Activated CD4-positive, CD25-positive, alpha-beta regulatory T cell treated with anti-CD3 and anti-CD28 coated beads, Interleukin-2, amount 50 U/mL, for 16 hours (primary cell): ENCODE measurements at regions not wholly inside any gene's neighbourhood (a gene's known extent, or its start where the extent isn't known, plus 50 kb on each side); places are given as distances from the start of the nearest gene placed in this dataset.

ENCODE experiments used
- DNase-seq: peaks from one replicate; pipeline ENCODE4 v3.0.0-alpha.2; 2020; ENCODE audit warnings: low read depth, low spot score

DNA sequence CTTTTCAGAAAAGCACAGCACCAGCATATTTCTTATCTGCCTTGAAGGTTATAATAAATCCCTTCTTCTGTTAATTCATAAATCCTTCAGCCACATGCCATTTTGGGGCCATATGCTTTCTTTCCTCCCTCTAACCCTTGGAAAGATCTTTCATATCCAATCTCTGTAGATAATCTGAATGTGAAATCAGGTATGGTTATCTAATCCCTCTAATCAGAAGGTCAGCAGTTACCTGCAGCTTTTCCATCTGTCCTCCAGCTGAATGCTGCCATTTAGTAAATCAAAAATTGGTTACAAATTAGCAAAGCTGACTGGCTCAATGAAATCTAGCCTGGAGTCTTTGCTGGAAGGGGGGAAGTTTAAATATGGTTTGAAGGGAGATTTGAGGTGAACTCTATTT lies 230.5 kb downstream of the PIK3C3 start:
- DNase-seq: no peak

DNA sequence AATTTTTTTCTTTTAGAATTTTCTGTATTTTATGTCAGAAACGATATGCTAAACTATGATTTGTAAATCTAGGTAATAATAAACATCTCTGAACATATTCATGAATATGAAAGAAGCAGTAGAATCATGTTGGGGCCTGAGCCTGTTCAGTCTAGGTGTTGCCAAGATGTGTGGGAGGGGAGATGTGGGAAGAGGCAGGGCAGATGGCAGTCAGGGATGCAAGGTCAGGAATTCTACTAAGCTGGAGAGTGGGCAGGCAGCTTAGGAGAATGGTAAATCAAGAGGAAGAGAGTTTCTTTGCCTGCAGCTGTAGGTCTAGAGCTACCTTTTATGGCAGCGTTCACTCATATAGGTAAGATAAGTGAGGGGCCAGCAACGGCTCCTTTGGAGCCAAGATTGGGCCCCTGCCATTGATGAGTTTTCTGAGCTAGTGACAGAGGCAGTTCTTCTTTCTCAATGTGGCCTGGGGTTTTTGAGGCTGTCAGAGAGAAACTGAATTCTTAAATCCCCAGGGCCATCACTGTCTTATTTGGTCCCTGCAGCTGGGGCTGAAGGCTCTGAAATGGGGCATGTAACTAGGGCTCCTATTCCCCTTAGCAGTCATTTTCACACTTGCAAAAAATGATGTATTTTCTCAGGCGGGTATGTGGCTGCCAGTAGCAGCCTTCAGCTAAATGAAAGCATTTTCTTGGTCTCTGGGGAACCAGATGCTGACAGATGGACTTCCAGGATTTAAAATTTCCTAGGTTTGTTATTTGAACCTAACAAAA lies 232.8 kb downstream of the PIK3C3 start:
- DNase-seq: no peak

DNA sequence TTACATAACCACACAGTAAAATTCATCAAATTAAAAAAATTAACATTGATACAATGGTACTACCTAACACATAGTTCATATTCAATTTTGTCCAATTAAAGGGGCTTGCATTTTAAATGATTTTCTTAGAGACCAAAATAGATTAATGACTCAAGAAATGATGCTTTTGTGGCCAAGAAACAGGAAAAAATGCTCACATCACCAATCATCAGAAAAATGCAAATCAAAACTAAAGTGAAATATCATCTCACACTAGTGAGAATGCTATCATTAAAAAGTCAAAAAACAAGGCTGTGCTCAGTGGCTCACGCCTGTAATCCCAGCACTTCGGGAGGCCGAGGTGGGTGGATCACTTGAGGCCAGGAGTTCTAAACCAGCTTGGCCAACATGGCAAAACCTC lies 235.6 kb downstream of the PIK3C3 start:
- no peak for DNase-seq

DNA sequence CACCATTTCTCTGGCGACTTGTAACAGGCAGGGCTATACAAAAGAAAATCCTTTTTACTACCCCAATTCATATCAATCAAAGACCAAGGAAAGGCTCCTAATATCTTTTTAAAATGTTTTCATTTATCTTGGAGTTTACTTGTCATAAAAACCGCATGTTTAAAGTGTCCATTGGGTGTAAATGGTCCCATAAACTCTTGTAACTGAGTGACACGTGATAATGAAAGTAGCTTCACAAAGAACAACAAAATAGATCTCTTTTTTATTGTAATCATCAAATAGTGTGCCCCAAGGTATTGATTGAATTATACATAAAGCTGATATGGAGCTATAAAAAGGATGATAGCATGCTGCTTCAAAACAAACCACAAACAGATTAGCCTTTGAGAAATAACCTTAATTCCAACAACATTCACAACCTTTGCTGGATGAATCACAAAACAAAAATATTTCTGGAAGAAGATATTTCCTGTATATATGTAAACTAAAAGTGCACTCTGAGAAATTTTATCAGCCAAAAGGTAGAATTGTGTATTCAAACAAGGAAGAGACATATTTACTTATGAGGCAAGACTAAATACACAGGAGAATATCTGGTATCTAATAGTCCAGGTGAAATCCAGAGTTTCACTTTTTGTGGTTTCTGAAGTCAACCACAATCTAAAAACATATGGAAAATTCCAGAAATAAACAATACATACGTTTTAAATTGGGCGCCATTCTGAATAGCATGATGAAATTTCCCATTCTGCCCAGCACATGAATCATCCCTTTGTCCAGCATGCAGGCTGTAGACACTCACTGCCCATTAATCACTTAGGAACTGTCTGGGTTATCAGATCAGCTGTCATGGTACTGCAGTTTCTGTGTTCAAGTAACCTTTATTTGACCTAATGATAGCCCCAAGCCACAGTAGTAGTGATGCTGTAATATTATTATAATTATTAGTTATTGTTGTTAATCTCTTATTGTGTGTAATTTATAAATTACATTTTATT lies 237.5 kb downstream of the PIK3C3 start:
- DNase-seq: no peak

DNA sequence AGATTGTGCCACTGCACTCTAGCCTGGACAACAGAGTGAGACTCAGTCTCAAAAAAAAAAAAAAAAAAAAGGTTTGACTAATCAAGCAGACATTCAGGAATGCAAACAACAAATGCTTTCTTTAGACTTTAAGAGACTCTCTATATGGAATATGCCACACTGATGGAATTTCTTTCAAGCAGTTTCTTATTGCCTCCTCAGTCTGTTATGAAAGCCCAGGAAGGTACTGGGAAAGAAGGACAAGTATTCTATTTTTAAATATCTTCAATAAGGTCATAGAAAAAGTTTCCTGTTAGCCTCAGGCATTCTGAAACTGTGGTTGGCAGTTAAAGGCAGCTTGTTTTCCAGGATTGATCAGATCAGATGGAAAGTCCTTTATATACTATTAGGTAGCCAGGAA lies 241.6 kb downstream of the PIK3C3 start:
- no peak for DNase-seq

DNA sequence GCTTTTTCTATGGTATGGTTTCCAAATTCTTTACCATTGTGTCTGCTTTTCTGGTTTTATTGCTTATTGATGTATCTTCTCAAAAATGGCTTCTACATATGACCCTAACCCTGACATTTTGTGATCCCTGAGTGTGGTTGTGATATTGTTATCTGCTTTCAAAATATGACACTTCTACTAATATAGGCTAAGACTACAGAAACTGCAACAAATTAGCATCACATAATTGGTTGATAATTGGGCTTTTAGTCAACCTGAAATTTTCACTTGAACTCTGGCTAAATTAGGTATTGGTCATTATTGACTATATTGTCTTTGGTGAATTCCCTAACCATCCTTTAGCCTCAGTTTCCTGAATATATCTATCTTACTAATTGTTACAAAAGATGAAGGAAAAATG lies 246.1 kb downstream of the PIK3C3 start:
- DNase-seq: no peak

DNA sequence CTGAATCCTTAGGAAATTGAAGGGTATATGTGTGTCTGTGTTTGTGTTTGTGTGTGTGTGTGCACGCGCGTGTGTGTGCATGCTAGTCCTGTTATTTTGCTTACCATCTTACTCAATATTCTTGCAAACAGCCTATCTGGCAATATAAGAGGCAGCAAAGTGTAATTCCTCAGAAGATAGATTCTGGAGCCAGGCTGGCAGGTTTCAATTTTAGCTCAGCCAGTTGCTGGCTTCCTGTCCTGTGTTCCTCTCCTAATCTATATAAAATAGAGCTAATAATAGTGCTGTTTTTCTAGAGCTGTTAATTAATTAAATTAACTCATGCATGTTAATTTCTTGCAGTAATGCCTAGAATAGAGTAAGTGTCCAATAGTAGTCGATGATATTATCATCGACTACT lies 256.2 kb downstream of the PIK3C3 start:
- DNase-seq: no peak

DNA sequence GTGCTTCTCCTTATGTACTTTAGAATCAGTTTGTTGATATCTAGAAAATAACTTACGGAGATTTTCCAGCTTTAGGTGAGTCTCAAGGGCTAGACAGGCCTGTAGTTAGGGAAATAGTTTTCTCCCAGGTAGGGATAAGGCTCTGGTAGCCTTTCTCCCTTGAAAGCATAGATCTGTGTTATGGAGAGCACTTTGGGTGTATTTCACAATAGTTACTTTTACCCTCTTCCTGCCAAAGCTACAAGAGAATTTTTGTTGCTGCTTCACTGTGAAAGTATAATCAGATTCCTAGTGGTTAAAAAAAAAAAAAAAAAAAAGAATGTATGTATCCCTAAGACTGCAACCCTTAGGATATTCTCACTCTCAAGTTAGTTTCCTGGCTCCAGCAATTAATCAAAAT lies 267.5 kb downstream of the PIK3C3 start:
- no peak for DNase-seq

DNA sequence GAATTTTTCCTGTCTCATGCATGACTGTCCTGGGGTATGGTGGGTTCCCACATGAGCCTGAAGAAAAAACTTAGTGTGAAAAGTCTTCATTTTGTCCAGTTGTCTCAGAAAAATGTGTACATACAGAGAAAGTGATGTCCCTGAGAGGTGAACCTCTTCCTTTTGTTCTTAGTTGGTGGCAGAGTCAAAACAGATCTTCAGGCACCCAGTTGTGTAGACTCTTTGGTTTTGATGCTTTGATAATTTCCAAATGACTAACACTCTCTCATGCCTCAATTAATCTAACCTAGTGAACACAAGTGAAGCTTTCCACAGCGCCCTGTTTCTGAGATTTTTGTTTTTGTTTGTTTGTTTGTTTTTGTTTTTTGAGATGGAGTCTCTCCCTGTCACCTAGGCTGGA lies 273.5 kb downstream of the PIK3C3 start:
- DNase-seq: no peak

DNA sequence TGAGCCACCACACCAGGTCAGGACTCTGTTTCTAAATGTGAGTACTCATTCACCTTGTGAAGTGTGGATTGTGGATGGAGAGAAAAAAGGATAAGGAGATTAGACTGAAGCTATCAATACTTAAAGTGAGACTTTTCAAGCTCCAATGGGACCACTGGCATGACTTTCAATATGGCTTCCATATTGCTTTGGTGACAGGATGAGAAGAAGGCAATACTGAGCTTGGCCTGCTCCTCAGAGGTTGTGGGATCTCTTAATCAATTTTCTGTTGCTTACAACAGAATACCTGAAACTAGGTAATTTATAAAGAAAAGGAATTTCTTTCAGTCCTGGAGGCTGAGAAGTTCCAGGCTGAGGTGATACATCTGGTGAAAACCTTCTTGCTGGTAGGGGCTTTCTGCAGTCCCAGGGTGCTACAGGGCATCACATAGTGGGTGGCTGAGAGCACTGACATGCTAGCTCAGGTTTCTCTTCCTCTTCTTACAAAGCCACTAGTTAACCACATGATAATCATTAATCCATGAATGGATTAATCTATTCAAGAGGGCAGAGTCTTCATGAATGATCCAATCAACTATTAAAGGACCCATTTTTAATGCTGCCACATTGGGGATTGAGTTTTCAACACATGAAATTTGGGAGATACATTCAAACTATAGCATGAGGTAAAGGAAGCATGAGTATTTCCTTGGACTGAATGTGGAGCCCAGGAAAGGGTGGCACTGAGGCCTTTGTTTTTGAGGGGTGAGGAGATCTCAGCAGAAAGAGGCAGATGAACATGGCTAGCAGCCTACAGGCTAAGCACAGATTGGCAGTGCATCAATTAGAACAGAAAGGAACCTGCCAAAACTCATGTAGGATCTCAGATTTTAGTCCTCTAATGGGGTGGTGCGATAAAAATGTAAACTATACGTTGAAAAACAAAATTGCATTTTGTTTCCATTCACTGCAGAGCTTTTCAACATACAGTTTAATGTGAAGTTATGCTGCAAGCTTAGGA lies 274.5 kb downstream of the PIK3C3 start:
- DNase-seq: no peak

DNA sequence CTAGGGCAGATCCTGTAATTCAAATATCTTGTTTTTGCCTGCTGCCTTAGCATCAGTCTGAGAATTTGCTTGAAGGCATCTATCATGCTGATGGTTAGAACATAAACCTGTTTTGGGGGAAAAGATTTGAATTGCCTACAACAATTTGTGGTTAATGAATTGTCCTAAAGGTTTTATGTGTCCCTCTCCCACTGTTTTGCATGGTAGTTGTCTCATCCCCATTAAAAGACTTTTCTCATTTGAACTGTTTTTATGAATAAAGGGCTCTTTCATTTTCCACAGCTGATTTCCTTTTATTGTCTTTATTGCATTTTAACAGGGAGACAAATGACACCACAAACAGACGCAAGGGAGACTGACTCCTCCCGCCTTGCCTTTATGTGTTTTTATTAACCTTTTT lies 275.6 kb downstream of the PIK3C3 start:
- no peak for DNase-seq

DNA sequence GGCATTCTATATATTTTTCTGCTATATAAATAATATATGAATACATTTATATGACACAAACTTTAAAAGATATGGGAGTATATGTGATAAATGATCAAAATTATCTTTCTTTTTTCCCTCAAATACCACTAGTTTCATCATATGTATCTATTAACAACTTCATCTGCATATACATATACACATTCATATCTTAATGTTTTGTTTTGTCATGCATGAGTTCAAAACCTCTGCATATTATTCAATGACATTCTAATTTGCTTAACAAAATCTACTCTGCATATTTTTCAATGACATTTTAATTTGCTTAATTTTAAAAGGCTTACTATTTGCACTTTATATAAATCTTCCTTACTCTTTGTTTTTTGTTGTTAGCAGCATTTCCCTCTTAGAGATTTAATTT lies 276.2 kb downstream of the PIK3C3 start:
- no peak for DNase-seq

DNA sequence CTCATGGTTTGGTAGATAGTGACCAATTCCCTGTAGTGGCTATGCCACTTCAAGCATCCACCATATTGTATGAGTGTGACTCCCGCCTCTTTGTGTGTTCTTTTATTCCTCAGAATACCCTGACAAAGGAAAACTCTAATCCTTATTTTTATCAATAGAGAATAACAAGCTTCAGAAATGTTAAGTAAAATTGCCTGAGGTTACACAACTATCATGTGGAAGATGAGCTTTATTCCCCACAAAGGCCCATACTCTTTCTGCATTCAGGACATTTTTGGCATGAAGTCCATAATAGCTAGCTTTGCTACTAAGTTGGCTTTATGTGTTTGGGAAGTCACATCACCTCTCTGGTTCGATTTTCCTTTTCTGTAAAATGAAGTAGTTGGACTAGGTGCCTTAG lies 276.8 kb downstream of the PIK3C3 start:
- DNase-seq: no peak

DNA sequence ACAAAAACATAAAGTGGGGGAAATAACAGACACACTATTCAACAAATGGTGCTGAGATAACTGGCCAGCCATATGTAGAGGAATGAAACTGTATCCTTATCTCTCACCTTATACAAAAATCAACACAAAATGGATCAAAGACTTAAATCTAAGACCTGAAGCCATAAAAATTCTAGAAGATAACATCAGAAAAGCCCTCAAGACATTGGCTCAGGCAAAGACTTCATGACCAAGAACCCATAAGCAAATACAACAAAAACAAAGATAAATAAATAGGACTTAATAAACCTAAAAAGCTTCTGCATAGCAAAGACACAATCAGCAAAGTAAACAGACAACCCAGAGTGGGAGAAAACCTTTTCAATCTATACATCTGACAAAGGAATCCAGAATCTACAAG lies 278.9 kb downstream of the PIK3C3 start:
- DNase-seq: no peak

DNA sequence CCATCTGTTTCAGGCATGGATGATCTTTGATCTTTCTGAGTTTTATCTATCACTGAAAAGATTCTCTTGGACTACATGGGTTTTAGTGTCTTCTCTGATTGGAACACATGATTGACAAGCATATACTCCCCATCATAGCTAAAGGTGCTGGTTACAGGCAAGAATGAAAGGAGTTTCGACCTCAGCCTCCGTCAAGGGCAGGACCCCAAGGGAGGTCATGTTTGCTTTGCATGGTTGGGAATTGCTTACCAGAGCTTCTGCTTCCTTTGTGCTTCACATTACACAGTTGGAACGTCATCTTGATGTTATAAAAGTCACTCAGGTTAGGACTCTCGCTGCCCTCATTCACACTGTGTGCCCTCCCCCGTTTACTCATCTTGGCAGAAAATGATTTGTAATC lies 287.7 kb downstream of the PIK3C3 start:
- DNase-seq: no peak

DNA sequence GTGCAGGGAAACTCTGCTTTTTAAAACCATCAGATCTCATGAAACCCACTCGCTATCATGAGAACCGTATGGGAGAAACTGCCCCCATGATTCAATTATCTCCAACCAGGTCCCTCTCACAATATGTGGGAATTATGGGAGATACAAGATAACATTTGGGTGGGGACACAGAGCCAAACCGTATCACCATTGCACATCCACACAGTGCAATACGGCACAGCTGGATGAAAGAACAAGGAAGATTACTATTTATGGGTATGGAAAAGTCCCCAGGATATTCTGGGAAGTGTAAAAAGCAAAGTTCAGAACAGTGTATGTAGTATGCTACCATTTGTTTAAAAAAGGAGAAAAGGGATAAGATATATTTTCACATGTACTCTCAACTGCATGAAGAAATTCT lies 290.1 kb downstream of the PIK3C3 start:
- DNase-seq: no peak

DNA sequence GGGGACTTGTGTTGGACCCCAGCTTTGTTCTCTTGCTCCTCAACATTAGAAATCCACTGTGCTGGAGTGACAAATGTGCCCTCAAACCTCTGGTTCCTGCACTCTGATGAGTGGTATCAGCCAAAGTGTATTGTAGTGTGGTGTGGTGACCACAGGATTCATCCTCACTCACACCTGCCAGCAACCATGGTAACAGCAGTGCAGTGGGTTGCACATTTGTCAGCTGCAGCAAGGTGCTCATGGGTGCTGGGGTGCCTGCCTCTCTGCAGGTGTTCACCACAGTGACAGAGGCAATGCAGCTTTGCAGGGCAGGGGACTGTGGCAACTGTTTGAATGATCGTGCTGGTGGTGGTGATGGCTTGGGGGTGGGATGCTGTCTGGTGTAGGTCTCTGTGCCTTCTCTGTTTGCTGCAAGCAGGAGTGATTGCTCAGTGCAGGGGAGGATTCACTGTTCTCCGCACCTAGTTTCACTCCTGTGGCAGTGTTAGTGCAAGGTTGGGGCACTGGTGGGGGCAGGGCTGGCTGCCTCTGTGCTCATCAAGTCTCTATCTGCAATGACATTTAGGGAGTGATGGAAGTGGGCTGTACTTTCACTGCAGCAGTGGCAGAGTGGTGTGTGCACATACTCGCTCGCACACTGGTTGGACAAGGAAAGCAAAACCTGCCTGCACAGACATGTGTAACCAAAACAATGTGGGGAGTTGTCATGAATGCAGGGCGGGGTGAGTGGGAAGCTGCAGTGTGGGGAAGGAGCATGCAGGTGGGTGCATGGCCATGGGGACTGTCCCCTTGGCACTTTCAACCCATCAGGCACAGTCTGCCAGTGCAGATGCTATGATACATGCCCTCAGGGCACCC lies 301.1 kb downstream of the PIK3C3 start:
- no peak for DNase-seq

DNA sequence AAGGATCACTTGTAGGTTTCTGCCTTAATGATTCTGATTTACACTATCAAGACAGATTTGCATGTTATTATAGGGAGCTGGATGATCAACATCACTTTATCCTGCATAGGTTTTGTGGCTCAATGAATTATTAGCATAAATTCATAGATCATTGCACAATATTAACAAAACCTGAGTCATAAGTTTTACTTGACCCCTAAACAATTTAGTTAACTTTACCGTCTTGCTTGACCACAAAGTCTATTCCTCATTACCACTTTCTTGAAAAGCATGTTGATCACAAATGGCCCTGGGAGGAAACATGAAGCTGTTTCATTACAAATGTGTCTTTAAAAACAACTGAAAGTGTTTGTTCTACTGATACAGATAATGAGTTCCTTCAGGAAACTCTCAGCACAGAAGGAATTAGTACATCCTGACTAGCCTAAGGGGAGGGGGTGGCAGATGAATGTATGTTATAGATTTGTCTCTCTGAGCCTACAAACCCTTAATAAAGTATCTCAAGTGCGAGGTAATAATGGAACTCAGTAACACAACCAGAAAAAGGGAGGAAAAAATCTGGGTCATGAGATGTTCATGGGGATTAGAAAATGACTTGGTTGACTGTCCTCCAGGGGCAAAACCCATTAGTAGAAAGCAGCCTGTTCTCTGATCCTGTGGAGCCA lies 303.4 kb downstream of the PIK3C3 start:
- no peak for DNase-seq

DNA sequence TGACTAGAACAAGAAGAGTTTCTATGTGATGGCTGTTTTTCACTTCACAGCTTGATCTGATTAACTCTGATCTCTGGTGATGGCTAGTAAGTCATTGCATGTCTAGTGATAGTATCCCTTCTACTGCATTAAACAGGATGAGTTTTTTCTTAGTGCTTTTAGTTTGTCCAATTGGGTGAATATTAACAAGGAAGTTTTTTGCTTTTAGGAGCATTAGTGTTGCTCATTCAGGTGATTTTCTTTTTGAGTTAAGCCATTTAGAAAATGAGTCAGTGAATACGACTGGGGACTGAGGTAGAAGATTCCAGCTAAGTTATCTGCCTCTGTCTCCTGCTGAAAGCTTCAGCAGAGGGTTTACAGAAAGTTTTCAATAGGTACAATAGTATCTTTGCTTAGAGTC lies 306.7 kb downstream of the PIK3C3 start:
- no peak for DNase-seq

DNA sequence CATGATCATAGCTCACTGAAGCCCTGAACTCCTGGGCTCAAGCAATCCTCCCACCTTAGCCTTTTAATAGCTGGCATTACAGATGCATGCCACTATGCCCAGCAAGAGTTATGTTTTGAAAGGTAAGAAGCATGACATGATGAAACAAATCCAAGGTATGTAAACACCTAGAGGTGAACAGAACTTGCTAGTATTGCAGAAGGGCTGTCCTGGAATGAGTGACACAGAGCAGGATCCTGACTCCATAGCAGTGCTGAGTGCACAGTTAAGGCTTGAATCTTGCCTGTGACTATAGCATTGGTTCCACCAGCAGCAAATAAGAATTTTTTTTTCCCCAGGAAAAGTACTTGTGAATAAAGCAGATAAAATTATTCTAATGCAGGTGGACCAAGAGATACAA lies 309.5 kb downstream of the PIK3C3 start:
- DNase-seq: no peak
